GM23338 (cell line): ENCODE measurements at regions not wholly inside any gene's neighbourhood (a gene's known extent, or its start where the extent isn't known, plus 50 kb on each side); places are given as distances from the start of the nearest gene placed in this dataset.

Experiments used
- ATAC-seq: fragments of 200-7000 bp; cut with Tn5 transposase; 3 replicates; pipeline ENCODE4 v1.9.1; 2020
- DNase-seq: peaks from one replicate; pipeline ENCODE4 v3.0.0-alpha.2; 2015; ENCODE audit warnings: low spot score
- H2AFZ ChIP-seq: fragments of 200-600 bp; sonication (generic); 2 replicates; pipeline ENCODE4 v1.8.0; 2016; ENCODE audit warnings: antibody characterized with exemption, mild to moderate bottlenecking, moderate library complexity
- H3F3A ChIP-seq: fragments of 200-600 bp; sonication (generic); replicated peaks from 2 replicates; pipeline ENCODE4 v1.8.0; 2017; ENCODE audit warnings: antibody characterized with exemption, mixed run types, low read depth
- H3K27ac ChIP-seq: fragments of 200-600 bp; sonication (generic); 2 replicates; pipeline ENCODE4 v1.6.1; 2016; ENCODE audit warnings: low read depth
- H3K27me3 ChIP-seq: fragments of 200-600 bp; sonication (generic); 2 replicates; pipeline ENCODE4 v1.8.0; 2016; ENCODE audit warnings: mild to moderate bottlenecking, mixed run types, moderate library complexity; ENCODE audit not compliant: insufficient read depth
- H3K36me3 ChIP-seq: fragments of 200-600 bp; sonication (generic); 2 replicates; pipeline ENCODE4 v1.8.0; 2016; ENCODE audit warnings: mild to moderate bottlenecking; ENCODE audit not compliant: insufficient read depth
- H3K4me1 ChIP-seq: fragments of 200-600 bp; sonication (generic); 2 replicates; pipeline ENCODE4 v1.8.0; 2016; ENCODE audit warnings: mild to moderate bottlenecking, moderate library complexity; ENCODE audit not compliant: insufficient read depth
- H3K4me2 ChIP-seq: fragments of 200-600 bp; sonication (generic); 2 replicates; pipeline ENCODE4 v1.7.1; 2017; ENCODE audit warnings: mixed run types
- H3K4me3 ChIP-seq: fragments of 200-600 bp; sonication (generic); 2 replicates; pipeline ENCODE4 v1.6.1; 2016; ENCODE audit warnings: mixed run types
- H3K79me2 ChIP-seq: fragments of 200-600 bp; sonication (generic); replicated peaks from 2 replicates; pipeline ENCODE4 v1.8.0; 2017; ENCODE audit warnings: mild to moderate bottlenecking; ENCODE audit not compliant: insufficient read depth
- H3K9me2 ChIP-seq: fragments of 200-600 bp; sonication (generic); 2 replicates; pipeline ENCODE4 v1.8.0; 2017; ENCODE audit not compliant: insufficient read depth
- H4K20me1 ChIP-seq: fragments of 200-600 bp; sonication (generic); replicated peaks from 2 replicates; pipeline ENCODE4 v1.8.0; 2017; ENCODE audit warnings: mild to moderate bottlenecking; ENCODE audit not compliant: insufficient read depth
- H3K27ac Mint-ChIP-seq: 2 replicates; pipeline ENCODE4 v1.8.0; 2020; ENCODE audit warnings: inconsistent platforms, mild to moderate bottlenecking, moderate library complexity, mixed read lengths
- H3K27me3 Mint-ChIP-seq: 3 replicates; pipeline ENCODE4 v1.8.0; 2022; ENCODE audit warnings: low read depth, mild to moderate bottlenecking, moderate library complexity, mixed read lengths, inconsistent platforms; ENCODE audit not compliant: insufficient read depth, poor library complexity
- H3K36me3 Mint-ChIP-seq: 3 replicates; pipeline ENCODE4 v1.8.0; 2021; ENCODE audit warnings: low read depth, mild to moderate bottlenecking, inconsistent platforms, moderate library complexity, mixed read lengths
- H3K4me1 Mint-ChIP-seq: 3 replicates; pipeline ENCODE4 v1.8.0; 2020; ENCODE audit warnings: mild to moderate bottlenecking, inconsistent platforms, mixed read lengths
- H3K4me3 Mint-ChIP-seq: 3 replicates; pipeline ENCODE4 v1.8.0; 2021; ENCODE audit warnings: moderate library complexity, mild to moderate bottlenecking, inconsistent platforms, mixed read lengths
- H3K9me3 Mint-ChIP-seq: 3 replicates; pipeline ENCODE4 v1.8.0; 2020; ENCODE audit warnings: moderate library complexity, mild to moderate bottlenecking, inconsistent platforms, mixed read lengths
- CREB1 ChIP-seq: fragments of 250-450 bp; sonication (Bioruptor Pico); IDR thresholded peaks from 2 replicates; pipeline ENCODE4 v1.5.0; 2020; ENCODE audit warnings: low read depth, mild to moderate bottlenecking, moderate library complexity
- CTCF ChIP-seq, 2 experiments: fragments of 200-600 bp in 1 of 2; sonication (generic) in 1 of 2; conservative IDR thresholded peaks; 2 replicates each; pipeline versions ENCODE4 v1.5.1 to v1.6.1; 2016 to 2017; ENCODE audit warnings: antibody characterized with exemption in 2 of 2, low read depth in 2 of 2, mild to moderate bottlenecking in 2 of 2, moderate library complexity in 1 of 2
- ETS1 ChIP-seq: IDR thresholded peaks from 2 replicates; pipeline ENCODE4 v1.6.1; 2016; ENCODE audit warnings: antibody characterized with exemption
- EZH2 ChIP-seq: fragments of 200-600 bp; sonication (generic); IDR thresholded peaks from one replicate; pipeline ENCODE4 v1.8.0; 2017; ENCODE audit warnings: antibody characterized with exemption, mild to moderate bottlenecking, low read depth; ENCODE audit not compliant: unreplicated experiment
- EZH2phosphoT487 ChIP-seq: fragments of 200-600 bp; sonication (generic); IDR thresholded peaks from one replicate; pipeline ENCODE4 v1.8.1; 2018; ENCODE audit warnings: antibody characterized with exemption; ENCODE audit not compliant: unreplicated experiment
- JUNB ChIP-seq: IDR thresholded peaks from one replicate; pipeline ENCODE4 v1.6.1; 2016; ENCODE audit warnings: antibody characterized with exemption; ENCODE audit not compliant: unreplicated experiment
- NANOG ChIP-seq: IDR thresholded peaks from 2 replicates; pipeline ENCODE4 v1.6.1; 2016; ENCODE audit warnings: antibody characterized with exemption, borderline replicate concordance
- POLR2AphosphoS5 ChIP-seq: IDR thresholded peaks from 2 replicates; pipeline ENCODE4 v1.6.1; 2016; ENCODE audit warnings: antibody characterized with exemption, low read depth
- REST ChIP-seq: IDR thresholded peaks from one replicate; pipeline ENCODE4 v1.6.1; 2018; ENCODE audit warnings: antibody characterized with exemption; ENCODE audit not compliant: unreplicated experiment
- ZNF331 ChIP-seq: fragments of 250-450 bp; sonication (Bioruptor Pico); IDR thresholded peaks from 2 replicates; pipeline ENCODE4 v1.5.0; 2020; ENCODE audit warnings: low read depth, mild to moderate bottlenecking, moderate library complexity
- ZNF462 ChIP-seq: fragments of 250-450 bp; sonication (Bioruptor Pico); IDR thresholded peaks from 2 replicates; pipeline ENCODE4 v1.5.0; 2020; ENCODE audit warnings: mild to moderate bottlenecking, moderate library complexity

GRCh38 chr20:19121916-19122315 is 90.5 kb upstream of the SLC24A3 start:
- TF ChIP-seq CREB1 (CRISPR knock-in tag) (no peak), JUNB (no peak), ZNF462 (CRISPR knock-in tag) (no peak), POLR2AphosphoS5 (no peak), ZNF331 (CRISPR knock-in tag) (no peak), CTCF (conservative IDR thresholded peaks at IDR 0.05; ENCODE audit: low read depth in 2 of 2) (no peak), NANOG (no peak), EZH2 (no peak), EZH2phosphoT487 (no peak), REST (no peak), ETS1 (no peak)

More at GRCh38 chr20:19121916-19122315, 90.5 kb upstream of the SLC24A3 start:
- DNase-seq (no peak), ATAC-seq (no peak)
- Mint-ChIP-seq H3K4me1 (no peaks in the 10 kb centered on the region), H3K9me3 (no peaks in the 10 kb centered on the region; the same call in 2 of the 3 replicates), H3K27ac (no peak overlapping the region), H3K27me3 (no peaks in the 10 kb centered on the region), H3K36me3 (no peaks in the 10 kb centered on the region), H3K4me3 (no peak overlapping the region)
- no peak overlapping the region for H3K4me2 ChIP-seq
- peaks cover 9% of the 10 kb centered on the region; the same call in 1 of the 2 replicates for H3K9me2 ChIP-seq
- H3K27ac ChIP-seq: no peak overlapping the region
- H3K27me3 ChIP-seq: no peaks in the 10 kb centered on the region
- no peaks in the 10 kb centered on the region for H3K4me1 ChIP-seq
- no peaks in the 10 kb centered on the region for H3F3A ChIP-seq
- no peak overlapping the region for H2AFZ ChIP-seq
- no peaks in the 10 kb centered on the region for H3K79me2 ChIP-seq
- H3K4me3 ChIP-seq: no peak overlapping the region
- H4K20me1 ChIP-seq: no peaks in the 10 kb centered on the region
- H3K36me3 ChIP-seq: no peaks in the 10 kb centered on the region
